Mammary epithelial cell (primary cell): ENCODE measurements at regions not wholly inside any gene's neighbourhood (a gene's known extent, or its start where the extent isn't known, plus 50 kb on each side); places are given as distances from the start of the nearest gene placed in this dataset.

Experiments
- CTCF ChIP-seq, 2 donors: IDR thresholded peaks in 1 of 2; conservative IDR thresholded peaks in 1 of 2; 2 replicates each; pipeline ENCODE4 v1.5.1; 2011 to 2012; ENCODE audit warnings: inconsistent platforms in 2 of 2, low read length in 2 of 2, mild to moderate bottlenecking in 2 of 2, control low read depth in 1 of 2, low read depth in 1 of 2; ENCODE audit not compliant: insufficient read depth in 1 of 2; ENCODE audit errors: extremely low read depth in 1 of 2
- EZH2 ChIP-seq: IDR thresholded peaks from 2 replicates; pipeline ENCODE4 v1.6.1; 2012; ENCODE audit warnings: low read length, inconsistent platforms, borderline replicate concordance

GRCh38 chr22:48948575-48949170 lies 879.0 kb downstream of the BRD1 start:
- TF ChIP-seq CTCF (conservative IDR thresholded peaks at IDR 0.05 in 1 of 2, IDR thresholded peaks at IDR 0.05 in 1 of 2; ENCODE audit: extremely low read depth in 1 of 2, insufficient read depth in 1 of 2, low read depth in 1 of 2, low read length in 2 of 2), result no peak
- no peak for TF ChIP-seq EZH2
